ENCODE measurements at regions not wholly inside any gene's neighbourhood (a gene's known extent, or its start where the extent isn't known, plus 50 kb on each side); places are given as distances from the start of the nearest gene placed in this dataset.

DNA sequence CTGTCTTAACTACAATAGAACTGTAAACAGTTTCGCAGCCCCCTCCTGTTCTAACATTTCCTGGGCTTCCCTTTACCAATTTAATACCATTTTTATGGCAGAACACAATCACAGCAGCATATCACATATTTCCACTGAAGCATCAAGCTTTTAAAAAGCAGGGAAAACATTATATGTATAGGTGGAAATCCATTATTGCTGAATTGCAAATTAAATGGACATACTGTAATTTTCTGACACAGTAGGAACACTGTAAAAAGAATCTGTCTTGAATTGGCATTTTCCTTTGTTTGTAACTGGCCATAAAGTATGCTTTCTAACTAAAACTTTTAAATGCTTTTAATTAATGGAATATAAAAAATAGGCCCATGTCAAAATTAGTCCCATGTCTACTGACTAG is 1385.8 kb downstream of the SI start:
- Mint-ChIP-seq H3K4me3 (ENCODE audit: low read depth, unreplicated experiment) (no peak overlapping the region), H3K27ac (ENCODE audit: unreplicated experiment) (no peak overlapping the region), H3K36me3 (ENCODE audit: insufficient read depth, unreplicated experiment) (no peaks in the 10 kb centered on the region), H3K9me3 (ENCODE audit: low read depth, unreplicated experiment) (peaks cover 9% of the 10 kb centered on the region), H3K4me1 (ENCODE audit: low read depth, unreplicated experiment) (no peaks in the 10 kb centered on the region), H3K27me3 (ENCODE audit: unreplicated experiment) (no peaks in the 10 kb centered on the region)
- CTCF ChIA-PET, result no interaction called here
- DNase-seq, result no peak
- no TSS peak for BruUV-seq (replicated peaks)
- intact Hi-C loops (cut with micrococcal nuclease; ENCODE audit: unreplicated experiment), result no loop called here
- TF ChIP-seq, protein P1, sequence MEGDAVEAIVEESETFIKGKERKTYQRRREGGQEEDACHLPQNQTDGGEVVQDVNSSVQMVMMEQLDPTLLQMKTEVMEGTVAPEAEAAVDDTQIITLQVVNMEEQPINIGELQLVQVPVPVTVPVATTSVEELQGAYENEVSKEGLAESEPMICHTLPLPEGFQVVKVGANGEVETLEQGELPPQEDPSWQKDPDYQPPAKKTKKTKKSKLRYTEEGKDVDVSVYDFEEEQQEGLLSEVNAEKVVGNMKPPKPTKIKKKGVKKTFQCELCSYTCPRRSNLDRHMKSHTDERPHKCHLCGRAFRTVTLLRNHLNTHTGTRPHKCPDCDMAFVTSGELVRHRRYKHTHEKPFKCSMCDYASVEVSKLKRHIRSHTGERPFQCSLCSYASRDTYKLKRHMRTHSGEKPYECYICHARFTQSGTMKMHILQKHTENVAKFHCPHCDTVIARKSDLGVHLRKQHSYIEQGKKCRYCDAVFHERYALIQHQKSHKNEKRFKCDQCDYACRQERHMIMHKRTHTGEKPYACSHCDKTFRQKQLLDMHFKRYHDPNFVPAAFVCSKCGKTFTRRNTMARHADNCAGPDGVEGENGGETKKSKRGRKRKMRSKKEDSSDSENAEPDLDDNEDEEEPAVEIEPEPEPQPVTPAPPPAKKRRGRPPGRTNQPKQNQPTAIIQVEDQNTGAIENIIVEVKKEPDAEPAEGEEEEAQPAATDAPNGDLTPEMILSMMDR (IDR thresholded peaks at IDR 0.05; ENCODE audit: unreplicated experiment), result no peak

DNA sequence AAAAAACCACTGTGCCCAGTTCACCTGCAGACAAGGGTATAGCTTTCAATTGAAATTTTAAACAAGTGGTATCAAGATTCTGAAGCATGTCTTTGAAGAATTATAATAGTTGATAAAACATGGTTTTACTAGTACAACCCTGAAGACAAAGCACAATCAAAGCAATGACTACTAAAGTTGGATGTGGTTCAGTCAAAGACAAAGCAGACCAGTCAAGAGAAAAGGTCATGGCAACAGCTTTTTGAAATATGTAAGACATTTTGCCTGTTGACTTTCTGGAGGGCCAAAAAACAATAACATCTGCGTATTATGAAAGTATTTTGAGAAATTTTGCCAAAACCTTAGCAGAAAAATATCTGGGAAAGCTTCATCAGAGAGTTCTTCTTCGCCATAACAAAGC is 1393.6 kb downstream of the SI start:
- H3K4me3 Mint-ChIP-seq (ENCODE audit: low read depth, unreplicated experiment), result no peak overlapping the region
- no peak for DNase-seq
- intact Hi-C loops (cut with micrococcal nuclease; ENCODE audit: unreplicated experiment), result no loop called here
- no peak overlapping the region for H3K27ac Mint-ChIP-seq (ENCODE audit: unreplicated experiment)
- BruUV-seq (replicated peaks), result no TSS peak
- H3K4me1 Mint-ChIP-seq (ENCODE audit: low read depth, unreplicated experiment), result no peaks in the 10 kb centered on the region
- peaks cover 2% of the 10 kb centered on the region for H3K9me3 Mint-ChIP-seq (ENCODE audit: low read depth, unreplicated experiment)
- H3K27me3 Mint-ChIP-seq (ENCODE audit: unreplicated experiment), result no peaks in the 10 kb centered on the region
- TF ChIP-seq, protein P1 (IDR thresholded peaks at IDR 0.05; ENCODE audit: unreplicated experiment), result no peak
- CTCF ChIA-PET, result interaction anchor here (1.1 kb wide), 1 partner anchor 507 kb away, joined by 3 read pairs; no protein-coding TSS in a partner anchor
- H3K36me3 Mint-ChIP-seq (ENCODE audit: insufficient read depth, unreplicated experiment), result no peaks in the 10 kb centered on the region

DNA sequence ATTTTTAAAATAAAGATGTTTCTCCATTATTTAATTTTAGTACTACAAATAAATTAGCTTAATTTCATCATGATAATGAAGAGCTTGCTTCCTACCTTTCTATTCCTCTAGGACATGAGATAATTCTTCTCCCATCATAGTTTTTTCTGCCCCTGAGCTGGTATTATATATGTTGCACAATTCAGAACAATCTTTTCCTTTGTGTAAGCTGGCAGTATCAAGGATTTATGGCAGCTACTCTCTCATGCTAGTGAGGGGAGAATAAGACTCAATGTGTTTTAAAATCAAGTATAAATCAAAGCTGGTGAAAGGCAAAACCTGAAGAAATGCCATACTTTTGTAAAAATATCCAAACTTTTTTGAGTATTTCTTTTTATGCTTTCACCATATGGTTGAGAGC is 1405.3 kb downstream of the SI start:
- no TSS peak for BruUV-seq (replicated peaks)
- TF ChIP-seq, protein P1 (IDR thresholded peaks at IDR 0.05; ENCODE audit: unreplicated experiment), result no peak
- intact Hi-C loops (cut with micrococcal nuclease; ENCODE audit: unreplicated experiment), result no loop called here
- peaks cover 9% of the 10 kb centered on the region for H3K9me3 Mint-ChIP-seq (ENCODE audit: low read depth, unreplicated experiment)
- no peak for DNase-seq
- H3K4me3 Mint-ChIP-seq (ENCODE audit: low read depth, unreplicated experiment), result no peak overlapping the region
- H3K27ac Mint-ChIP-seq (ENCODE audit: unreplicated experiment), result no peak overlapping the region
- H3K27me3 Mint-ChIP-seq (ENCODE audit: unreplicated experiment), result no peaks in the 10 kb centered on the region
- peaks cover 12% of the 10 kb centered on the region for H3K4me1 Mint-ChIP-seq (ENCODE audit: low read depth, unreplicated experiment)
- no peaks in the 10 kb centered on the region for H3K36me3 Mint-ChIP-seq (ENCODE audit: insufficient read depth, unreplicated experiment)
- CTCF ChIA-PET, result no interaction called here

DNA sequence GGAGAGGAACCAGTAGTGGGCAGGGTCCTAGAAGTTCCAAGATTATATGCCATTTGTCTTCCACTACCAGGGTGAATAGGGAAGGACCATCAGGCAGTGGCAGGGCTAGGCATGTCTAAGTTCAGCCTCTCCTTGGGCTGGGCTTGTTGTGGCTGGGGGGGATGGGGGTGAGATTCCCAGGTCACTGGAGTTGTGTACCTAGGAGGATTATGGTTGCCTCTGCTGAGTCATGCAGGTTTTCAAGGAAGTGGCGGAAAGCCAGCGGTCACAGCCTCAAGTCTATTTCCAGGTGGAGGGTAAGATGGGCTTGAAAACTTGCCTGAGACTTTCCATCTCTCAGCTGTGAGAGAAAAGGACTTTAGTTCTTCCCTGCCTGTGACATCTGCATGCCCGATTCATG is 1407.1 kb downstream of the SI start:
- DNase-seq, result no peak
- Mint-ChIP-seq H3K4me3 (ENCODE audit: low read depth, unreplicated experiment) (no peak overlapping the region), H3K27me3 (ENCODE audit: unreplicated experiment) (no peaks in the 10 kb centered on the region), H3K4me1 (ENCODE audit: low read depth, unreplicated experiment) (peaks cover 12% of the 10 kb centered on the region), H3K36me3 (ENCODE audit: insufficient read depth, unreplicated experiment) (no peaks in the 10 kb centered on the region), H3K27ac (ENCODE audit: unreplicated experiment) (no peak overlapping the region), H3K9me3 (ENCODE audit: low read depth, unreplicated experiment) (peaks cover 7% of the 10 kb centered on the region)
- CTCF ChIA-PET, result no interaction called here
- TF ChIP-seq, protein P1 (IDR thresholded peaks at IDR 0.05; ENCODE audit: unreplicated experiment), result no peak
- BruUV-seq (replicated peaks), result no TSS peak
- intact Hi-C loops (cut with micrococcal nuclease; ENCODE audit: unreplicated experiment), result no loop called here

DNA sequence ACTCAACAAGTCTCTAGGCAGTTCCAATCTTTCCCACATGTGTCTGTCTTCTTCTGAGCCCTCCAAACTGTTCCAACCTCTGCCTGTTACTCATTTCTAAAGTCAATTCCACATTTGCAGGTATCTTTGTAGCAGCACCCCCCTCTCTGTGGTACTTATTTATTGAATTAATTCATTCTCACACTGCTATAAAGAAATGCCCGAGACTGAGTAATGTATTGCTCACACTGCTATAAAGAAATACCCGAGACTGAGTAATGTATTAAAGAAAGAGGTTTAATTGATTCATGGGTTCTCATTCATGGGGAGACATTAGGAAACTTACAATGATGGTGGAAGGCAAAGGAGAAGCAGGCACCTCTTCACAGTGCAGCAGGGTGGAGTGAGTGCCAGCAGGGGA is 1413.8 kb downstream of the SI start:
- intact Hi-C loops (cut with micrococcal nuclease; ENCODE audit: unreplicated experiment), result no loop called here
- CTCF ChIA-PET, result no interaction called here
- Mint-ChIP-seq H3K27me3 (ENCODE audit: unreplicated experiment) (no peaks in the 10 kb centered on the region), H3K4me3 (ENCODE audit: low read depth, unreplicated experiment) (no peak overlapping the region), H3K36me3 (ENCODE audit: insufficient read depth, unreplicated experiment) (no peaks in the 10 kb centered on the region), H3K9me3 (ENCODE audit: low read depth, unreplicated experiment) (peaks cover 7% of the 10 kb centered on the region), H3K4me1 (ENCODE audit: low read depth, unreplicated experiment) (no peaks in the 10 kb centered on the region), H3K27ac (ENCODE audit: unreplicated experiment) (no peak overlapping the region)
- DNase-seq, result no peak
- BruUV-seq (replicated peaks), result no TSS peak
- TF ChIP-seq, protein P1 (IDR thresholded peaks at IDR 0.05; ENCODE audit: unreplicated experiment), result no peak

Data from Calu3 (cell line).